ENCODE measurements at regions not wholly inside any gene's neighbourhood (a gene's known extent, or its start where the extent isn't known, plus 50 kb on each side); places are given as distances from the start of the nearest gene placed in this dataset.

- Histone ChIP-seq H3K4me3 (no peak overlapping the region), H3K36me3 (no peaks in the 10 kb centered on the region), H3K27ac (no peak overlapping the region), H3K4me1 (peaks cover 4% of the 10 kb centered on the region), H3K27me3 (ENCODE audit: low read depth) (no peaks in the 10 kb centered on the region), H3K9me3 (no peaks in the 10 kb centered on the region)
- intact Hi-C loops (cut with DNase I) = no loop called here
- DNase-seq (no peak), ATAC-seq (peak; percentile 89 to 90)
- TF ChIP-seq CTCF (IDR thresholded peaks at IDR 0.05) = no peak
Measured at GRCh38 chr10:8544057-8544380, 489.5 kb downstream of the GATA3 start.

DNA sequence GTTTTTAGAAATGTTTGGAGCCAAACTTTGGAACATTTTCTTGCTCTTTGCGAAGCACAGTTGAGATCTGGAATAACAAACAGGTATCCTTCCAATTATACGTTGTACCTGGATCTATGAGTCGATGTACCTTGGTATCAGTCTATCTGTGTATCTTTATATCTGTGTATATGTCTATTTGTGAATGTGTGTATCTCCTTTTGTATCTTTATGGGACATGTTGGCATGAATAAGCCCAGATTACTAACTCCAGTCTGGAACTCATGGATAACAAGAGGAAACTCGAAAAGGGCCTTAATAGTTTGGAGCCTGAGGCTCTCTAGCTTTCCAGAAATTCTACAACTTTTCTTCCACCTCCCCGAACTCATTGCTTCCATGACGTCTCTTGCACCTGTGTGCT lies 490.0 kb downstream of the GATA3 start:
- Histone ChIP-seq H3K9me3 (no peaks in the 10 kb centered on the region), H3K27me3 (ENCODE audit: low read depth) (no peaks in the 10 kb centered on the region), H3K4me3 (no peak overlapping the region), H3K36me3 (no peaks in the 10 kb centered on the region), H3K27ac (no peak overlapping the region), H3K4me1 (peaks cover 4% of the 10 kb centered on the region)
- TF ChIP-seq CTCF (IDR thresholded peaks at IDR 0.05) = no peak
- no peak for ATAC-seq
- no peak for DNase-seq
- intact Hi-C loops (cut with DNase I) = no loop called here

DNA sequence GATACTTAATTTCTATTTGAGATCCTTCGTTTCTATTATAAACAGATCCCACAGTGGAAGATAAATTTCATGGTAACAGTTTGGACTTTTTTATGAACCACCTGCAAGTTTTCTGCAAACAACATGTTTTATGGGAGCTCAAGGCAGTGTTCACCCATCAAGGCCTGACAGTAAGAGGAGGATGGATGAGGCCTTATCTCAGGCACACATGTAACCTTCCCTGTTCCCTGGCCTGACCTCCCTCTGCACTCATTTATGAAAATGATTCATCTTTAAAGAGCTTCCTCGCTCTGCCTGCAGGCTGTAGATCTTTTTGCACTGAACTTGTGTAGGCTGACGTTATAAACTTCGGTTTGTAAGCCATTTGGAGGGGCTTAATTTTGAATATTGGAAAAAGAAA lies 500.1 kb downstream of the GATA3 start:
- no peak overlapping the region for H3K4me3 ChIP-seq
- intact Hi-C loops (cut with DNase I) = no loop called here
- H3K36me3 ChIP-seq = no peaks in the 10 kb centered on the region
- no peaks in the 10 kb centered on the region for H3K27me3 ChIP-seq (ENCODE audit: low read depth)
- DNase-seq (no peak), ATAC-seq (no peak)
- no peaks in the 10 kb centered on the region for H3K4me1 ChIP-seq
- H3K27ac ChIP-seq = no peak overlapping the region
- no peaks in the 10 kb centered on the region for H3K9me3 ChIP-seq
- no peak for TF ChIP-seq CTCF (IDR thresholded peaks at IDR 0.05)

DNA sequence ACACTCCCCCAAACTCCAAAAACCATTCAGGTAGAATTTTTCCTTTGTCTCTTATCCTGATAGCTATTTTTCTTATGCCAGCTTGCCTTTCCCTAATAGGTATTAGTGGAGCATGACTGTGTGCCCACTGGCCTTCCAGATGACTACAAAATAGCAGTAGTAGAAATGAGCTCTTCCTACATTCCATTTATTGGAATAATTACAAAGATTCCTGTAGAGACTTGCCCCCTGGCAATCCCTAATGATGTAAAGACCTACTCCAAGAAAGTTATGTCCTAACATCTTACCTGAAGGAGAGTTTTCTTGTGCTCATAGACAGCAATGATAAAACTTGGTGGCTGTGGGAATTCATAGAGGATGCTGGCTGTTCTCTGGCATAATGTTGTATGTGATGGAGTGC lies 501.8 kb downstream of the GATA3 start:
- Histone ChIP-seq H3K27ac (no peak overlapping the region), H3K4me1 (no peaks in the 10 kb centered on the region), H3K9me3 (no peaks in the 10 kb centered on the region), H3K4me3 (no peak overlapping the region), H3K27me3 (ENCODE audit: low read depth) (no peaks in the 10 kb centered on the region), H3K36me3 (no peaks in the 10 kb centered on the region)
- TF ChIP-seq CTCF (IDR thresholded peaks at IDR 0.05) = no peak
- DNase-seq (no peak), ATAC-seq (no peak)
- intact Hi-C loops (cut with DNase I) = no loop called here

- no peaks in the 10 kb centered on the region for H3K9me3 ChIP-seq
- H3K27ac ChIP-seq = no peak overlapping the region
- H3K36me3 ChIP-seq = no peaks in the 10 kb centered on the region
- TF ChIP-seq CTCF (IDR thresholded peaks at IDR 0.05) = no peak
- no peak for DNase-seq
- intact Hi-C loops (cut with DNase I) = no loop called here
- no peak overlapping the region for H3K4me3 ChIP-seq
- no peak for ATAC-seq
- no peaks in the 10 kb centered on the region for H3K27me3 ChIP-seq (ENCODE audit: low read depth)
- H3K4me1 ChIP-seq = no peaks in the 10 kb centered on the region
Measured at GRCh38 chr10:8563478-8563877, 509.0 kb downstream of the GATA3 start.

DNA sequence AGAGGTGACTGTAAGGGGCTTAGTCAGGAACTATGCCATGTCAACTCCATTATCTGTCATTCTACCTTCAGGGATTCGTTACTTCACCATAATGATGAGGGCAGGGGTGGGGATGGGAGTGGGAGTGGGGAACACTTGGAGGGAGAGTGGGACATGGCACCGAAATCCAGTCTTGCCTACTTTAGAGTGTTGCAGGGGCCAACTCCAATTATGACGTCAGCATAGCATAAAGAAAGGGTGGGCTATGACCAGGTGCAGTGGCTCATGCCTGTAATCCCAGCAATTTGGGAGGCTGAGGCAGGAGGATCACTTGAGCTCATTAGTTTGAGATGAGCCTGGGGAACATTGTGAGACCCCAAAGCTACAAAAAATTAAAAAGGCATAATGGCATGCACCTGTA lies 512.2 kb downstream of the GATA3 start:
- no peaks in the 10 kb centered on the region for H3K4me1 ChIP-seq
- no peak overlapping the region for H3K4me3 ChIP-seq
- H3K27ac ChIP-seq = no peak overlapping the region
- H3K36me3 ChIP-seq = no peaks in the 10 kb centered on the region
- DNase-seq (no peak), ATAC-seq (no peak)
- intact Hi-C loops (cut with DNase I) = no loop called here
- no peaks in the 10 kb centered on the region for H3K27me3 ChIP-seq (ENCODE audit: low read depth)
- TF ChIP-seq CTCF (IDR thresholded peaks at IDR 0.05) = no peak
- no peaks in the 10 kb centered on the region for H3K9me3 ChIP-seq
